PC-9 (cell line): ENCODE measurements at regions not wholly inside any gene's neighbourhood (a gene's known extent, or its start where the extent isn't known, plus 50 kb on each side); places are given as distances from the start of the nearest gene placed in this dataset.

Experiments used
- BruUV-seq: library from RNA; stranded (reverse); fragments of 400-500 nt; replicated peaks from 2 replicates; lab custom pipeline; 2021; lab: Mats Ljungman, UMichigan
- CTCF ChIA-PET: fragments of 300-600 bp; sonication (Branson Sonifier 250); formaldehyde crosslinking; loops from one replicate; lab custom pipeline; 2022; ENCODE audit warnings: antibody characterized with exemption; lab: Charles Lee
- POLR2A ChIA-PET: fragments of 300-600 bp; sonication (Branson Sonifier 250); formaldehyde crosslinking; loops from one replicate; lab custom pipeline; 2022; ENCODE audit warnings: antibody characterized with exemption; ENCODE audit not compliant: unreplicated experiment; lab: Charles Lee
- DNase-seq, 2 experiments: peaks; one replicate each; pipeline versions ENCODE4 v3.0.0 to v3.0.0-alpha.2; 2015 to 2022; ENCODE audit warnings: mixed read lengths in 1 of 2
- H2AFZ ChIP-seq: fragments of 200-600 bp; sonication (generic); 2 replicates; pipeline ENCODE4 v1.8.1; 2017; ENCODE audit warnings: antibody characterized with exemption
- H3F3A ChIP-seq: fragments of 200-600 bp; sonication (generic); 2 replicates; pipeline ENCODE4 v1.8.1; 2017; ENCODE audit warnings: antibody characterized with exemption, mild to moderate bottlenecking, low read depth; ENCODE audit not compliant: insufficient read depth
- H3K27ac ChIP-seq: fragments of 200-600 bp; sonication (generic); 2 replicates; pipeline ENCODE4 v1.6.1; 2016; ENCODE audit warnings: mixed run types
- H3K27me3 ChIP-seq: fragments of 200-600 bp; sonication (generic); 2 replicates; pipeline ENCODE4 v1.6.1; 2016; ENCODE audit warnings: low read depth, mixed run types; ENCODE audit not compliant: insufficient read depth
- H3K36me3 ChIP-seq: fragments of 200-600 bp; sonication (generic); 2 replicates; pipeline ENCODE4 v1.6.1; 2016; ENCODE audit warnings: low read depth, mixed run types
- H3K4me1 ChIP-seq: fragments of 200-600 bp; sonication (generic); replicated peaks from 2 replicates; pipeline ENCODE4 v1.6.1; 2016; ENCODE audit warnings: mixed run types; ENCODE audit not compliant: insufficient read depth
- H3K4me2 ChIP-seq: fragments of 200-600 bp; sonication (generic); 2 replicates; pipeline ENCODE4 v1.6.1; 2017; ENCODE audit warnings: mixed run types
- H3K4me3 ChIP-seq: fragments of 200-600 bp; sonication (generic); 2 replicates; pipeline ENCODE4 v1.6.1; 2016; ENCODE audit warnings: mixed run types
- H3K79me2 ChIP-seq: fragments of 200-600 bp; sonication (generic); 2 replicates; pipeline ENCODE4 v1.6.1; 2017; ENCODE audit warnings: low read depth, mixed run types
- H3K9me2 ChIP-seq: fragments of 200-600 bp; sonication (generic); 2 replicates; pipeline ENCODE4 v1.8.1; 2017; ENCODE audit warnings: mild to moderate bottlenecking; ENCODE audit not compliant: insufficient read depth
- H3K9me3 ChIP-seq: fragments of 200-600 bp; sonication (generic); 2 replicates; pipeline ENCODE4 v1.8.1; 2016; ENCODE audit warnings: low read depth; ENCODE audit not compliant: insufficient read depth
- H4K20me1 ChIP-seq: fragments of 200-600 bp; sonication (generic); 2 replicates; pipeline ENCODE4 v1.8.1; 2017; ENCODE audit not compliant: insufficient read depth
- CTCF ChIP-seq: fragments of 200-600 bp; sonication (generic); conservative IDR thresholded peaks from 2 replicates; pipeline ENCODE4 v1.6.1; 2017; ENCODE audit warnings: mixed run types, antibody characterized with exemption, mild to moderate bottlenecking, moderate library complexity
- EZH2 ChIP-seq: fragments of 200-600 bp; sonication (generic); IDR thresholded peaks from 2 replicates; pipeline ENCODE4 v1.8.0; 2017; ENCODE audit warnings: antibody characterized with exemption, low read depth
- intact Hi-C: fragments of 100-400 bp; cut with micrococcal nuclease; formaldehyde crosslinking; loops from one replicate; pipeline ENCODE4 v1.10.0; 2022; ENCODE audit not compliant: unreplicated experiment

- no peak overlapping the region for H3K4me3 ChIP-seq
- H3K79me2 ChIP-seq: no peaks in the 10 kb centered on the region
- H4K20me1 ChIP-seq: no peaks in the 10 kb centered on the region
- no peak overlapping the region for H2AFZ ChIP-seq
- DNase-seq: no peak
- ChIA-PET POLR2A (interaction anchor here (0.7 kb wide), 1 partner anchor 314 kb away, joined by 3 read pairs; no protein-coding TSS in a partner anchor), CTCF (no interaction called here)
- no peak overlapping the region for H3K27ac ChIP-seq
- TF ChIP-seq CTCF (no peak), EZH2 (no peak)
- no TSS peak for BruUV-seq
- H3K9me2 ChIP-seq: peaks cover 5% of the 10 kb centered on the region; the same call in 1 of the 2 replicates
- intact Hi-C loops: no loop called here
- no peaks in the 10 kb centered on the region for H3K36me3 ChIP-seq
- H3K9me3 ChIP-seq: 0 out of 2 replicates have a peak, but pooled peaks cover 5% of the 10 kb centered on the region
- H3K4me1 ChIP-seq: no peaks in the 10 kb centered on the region
- H3K4me2 ChIP-seq: no peak overlapping the region
- H3K27me3 ChIP-seq: no peaks in the 10 kb centered on the region
- H3F3A ChIP-seq: no peaks in the 10 kb centered on the region
Measured at GRCh38 chrX:152079768-152080167, 58.6 kb downstream of the MAGEA10 start.

- Histone ChIP-seq H3K9me3 (no peaks in the 10 kb centered on the region), H4K20me1 (no peaks in the 10 kb centered on the region), H3K79me2 (no peaks in the 10 kb centered on the region), H2AFZ (no peak overlapping the region), H3K27me3 (no peaks in the 10 kb centered on the region), H3F3A (peaks cover 7% of the 10 kb centered on the region; the same call in 1 of the 2 replicates), H3K4me3 (no peak overlapping the region), H3K27ac (no peak overlapping the region), H3K4me2 (no peak overlapping the region), H3K4me1 (peaks cover 33% of the 10 kb centered on the region), H3K9me2 (peaks cover 5% of the 10 kb centered on the region; the same call in 1 of the 2 replicates), H3K36me3 (no peaks in the 10 kb centered on the region)
- no peak for TF ChIP-seq CTCF
- no peak for TF ChIP-seq EZH2
- intact Hi-C loops: no loop called here
- DNase-seq: no peak
- BruUV-seq: no TSS peak
- POLR2A ChIA-PET: no interaction called here
- CTCF ChIA-PET: no interaction called here
Measured at GRCh38 chrX:152074163-152074562, 64.2 kb downstream of the MAGEA10 start.

GRCh38 chrX:152072236-152072635, 66.1 kb downstream of the MAGEA10 start:
- Histone ChIP-seq H3K9me3 (no peaks in the 10 kb centered on the region), H3F3A (peaks cover 7% of the 10 kb centered on the region; the same call in 1 of the 2 replicates), H2AFZ (no peak overlapping the region), H3K4me3 (no peak overlapping the region), H3K79me2 (no peaks in the 10 kb centered on the region), H4K20me1 (no peaks in the 10 kb centered on the region), H3K36me3 (no peaks in the 10 kb centered on the region), H3K4me1 (peaks cover 33% of the 10 kb centered on the region), H3K27me3 (no peaks in the 10 kb centered on the region), H3K4me2 (peak overlapping the region; percentile 21; the same call in 1 of the 2 replicates), H3K27ac (no peak overlapping the region; the same call in 1 of the 2 replicates), H3K9me2 (peaks cover 5% of the 10 kb centered on the region; the same call in 1 of the 2 replicates)
- intact Hi-C loops: no loop called here
- CTCF ChIA-PET: no interaction called here
- BruUV-seq: no TSS peak
- TF ChIP-seq EZH2 (no peak), CTCF (no peak)
- DNase-seq: peak; percentile 25 to 94
- POLR2A ChIA-PET: interaction anchor here (0.6 kb wide), 1 partner anchor 311 kb away, joined by 4 read pairs; no protein-coding TSS in a partner anchor
